ENCODE measurements at regions not wholly inside any gene's neighbourhood (a gene's known extent, or its start where the extent isn't known, plus 50 kb on each side); places are given as distances from the start of the nearest gene placed in this dataset.

- H4K20me1 ChIP-seq (replicated peaks in 1 of 2; ENCODE audit: control insufficient read depth in 1 of 2, insufficient read depth in 2 of 2, low read length in 2 of 2), result no peaks in the 10 kb centered on the region
- no peak overlapping the region for H3K23ac ChIP-seq (ENCODE audit: insufficient read length)
- CTCF ChIA-PET (ENCODE audit: partially characterized antibody), result no interaction called here
- H3K79me1 ChIP-seq (ENCODE audit: low read depth, low read length), result no peaks in the 10 kb centered on the region
- no peak overlapping the region for H3K27ac ChIP-seq (ENCODE audit: low read depth, low read length)
- H2AFZ ChIP-seq (ENCODE audit: low read length), result no peak overlapping the region
- H3K4me3 ChIP-seq (ENCODE audit: extremely low read depth in 1 of 4, insufficient read depth in 2 of 4, low read depth in 3 of 4, low read length in 4 of 4), result no peak overlapping the region
- POLR2A ChIA-PET (ENCODE audit: partially characterized antibody), result interaction anchor here (1.2 kb wide), 1 partner anchor 94 kb away, joined by 3 read pairs; no protein-coding TSS in a partner anchor
- H3K56ac ChIP-seq (replicated peaks; ENCODE audit: insufficient read length, low read depth, low read length), result no peak overlapping the region
- no peaks in the 10 kb centered on the region for H3K23me2 ChIP-seq (ENCODE audit: low read depth, low read length)
- H2BK20ac ChIP-seq (ENCODE audit: low read length), result no peak overlapping the region
- no peak overlapping the region for H4K5ac ChIP-seq (ENCODE audit: insufficient read length, low read depth, low read length)
- H3K14ac ChIP-seq (ENCODE audit: insufficient read length), result no peak overlapping the region
- H3K18ac ChIP-seq (ENCODE audit: extremely low read depth, low read length), result no peak overlapping the region
- H3K4me2 ChIP-seq (ENCODE audit: insufficient read depth in 1 of 2, low read depth in 2 of 2, low read length in 2 of 2), result no peak overlapping the region
- H3K9me3 ChIP-seq (ENCODE audit: insufficient read depth in 2 of 2, low read depth in 1 of 2, low read length in 1 of 2), result no peaks in the 10 kb centered on the region
- H3K4ac ChIP-seq (replicated peaks; ENCODE audit: insufficient read length, low read depth, low read length), result no peak overlapping the region
- no peak overlapping the region for H4K91ac ChIP-seq (replicated peaks; ENCODE audit: insufficient read length, low read length)
- H2BK5ac ChIP-seq (ENCODE audit: low read depth, low read length), result no peak overlapping the region
- H3K27me3 ChIP-seq (replicated peaks in 1 of 4; ENCODE audit: control insufficient read depth in 3 of 4, extremely low read depth in 1 of 4, insufficient read depth in 3 of 4, low read length in 3 of 4), result peaks cover 0 to 10% (median 6%) of the 10 kb centered on the region in 4 experiments; a peak in 4 of 7 replicates
- no peak for DNase-seq (ENCODE audit: low read depth in 1 of 2, low spot score in 2 of 2)
- H2AK5ac ChIP-seq (ENCODE audit: low read depth, low read length), result no peak overlapping the region
- H3K36me3 ChIP-seq (ENCODE audit: control insufficient read depth in 2 of 4, insufficient read depth in 4 of 4, low read length in 3 of 4), result no peaks in the 10 kb centered on the region
- no peak for FAIRE-seq
- H3K79me2 ChIP-seq (ENCODE audit: control insufficient read depth in 1 of 2, insufficient read depth in 2 of 2, low read length in 2 of 2), result no peaks in the 10 kb centered on the region
- no peak for TF ChIP-seq CTCF (IDR thresholded peaks at IDR 0.05; ENCODE audit: control extremely low read depth in 1 of 3, insufficient read depth in 1 of 3, low read depth in 1 of 3, low read length in 3 of 3)
- TF ChIP-seq BCL11A (IDR thresholded peaks at IDR 0.05; ENCODE audit: low read depth in 2 of 2, low read length in 2 of 2), result no peak
- WGBS, 2 experiments (ENCODE audit: extremely low coverage in 1 of 2, insufficient coverage in 1 of 2, insufficient read length in 1 of 2, insufficient replicate concordance in 2 of 2, low coverage in 1 of 2, low lambda C conversion rate in 2 of 2, missing lambda C conversion rate in 1 of 2), result 91% methylated on average over 2 of the region's 2 CpGs; no CpG with 5 or more reads in 1 of the 2 experiments
- no peak overlapping the region for H4K8ac ChIP-seq (ENCODE audit: extremely low read depth, insufficient read depth, low read length)
- H3K4me1 ChIP-seq (replicated peaks in 1 of 4; ENCODE audit: control insufficient read depth in 3 of 4, insufficient read depth in 4 of 4, low read length in 3 of 4), result no peaks in the 10 kb centered on the region
- no peak overlapping the region for H2BK12ac ChIP-seq (ENCODE audit: low read depth, low read length)
- H2BK15ac ChIP-seq (ENCODE audit: low read length), result no peak overlapping the region
- H3K9ac ChIP-seq (replicated peaks in 1 of 4; ENCODE audit: extremely low read depth in 1 of 4, low read depth in 3 of 4, low read length in 3 of 4), result no peak overlapping the region
- H2BK120ac ChIP-seq (replicated peaks; ENCODE audit: low read depth, low read length), result no peak overlapping the region
Measured at GRCh38 chr13:44312834-44313551, 60.6 kb upstream of the SERP2 start.
